ENCODE measurements at regions not wholly inside any gene's neighbourhood (a gene's known extent, or its start where the extent isn't known, plus 50 kb on each side); places are given as distances from the start of the nearest gene placed in this dataset.

GRCh38 chr4:72857216-72857615 lies 212.3 kb downstream of the COX18 start:
- TF ChIP-seq REST (IDR thresholded peaks at IDR 0.05) (no peak), SP1 (IDR thresholded peaks at IDR 0.05) (no peak), RAD21 (IDR thresholded peaks at IDR 0.05) (no peak), GABPA (IDR thresholded peaks at IDR 0.05 in 1 of 2, conservative IDR thresholded peaks at IDR 0.05 in 1 of 2) (no peak), ATF3 (IDR thresholded peaks at IDR 0.05) (no peak)
- H3K27me3 ChIP-seq (ENCODE audit: control insufficient read depth in 4 of 4, insufficient read depth in 4 of 4, low read length in 3 of 4): no peaks in the 10 kb centered on the region
- H3K27ac ChIP-seq (ENCODE audit: low read depth in 1 of 2, low read length in 2 of 2): no peak overlapping the region
- DNase-seq (ENCODE audit: low spot score): no peak
- H3K36me3 ChIP-seq (ENCODE audit: control insufficient read depth in 4 of 4, insufficient read depth in 3 of 4, low read depth in 1 of 4, low read length in 3 of 4): no peaks in the 10 kb centered on the region
- H3K4me3 ChIP-seq (ENCODE audit: low read depth in 1 of 3, low read length in 3 of 3): no peak overlapping the region
- no peaks in the 10 kb centered on the region for H3K9me3 ChIP-seq (ENCODE audit: control insufficient read depth in 4 of 4, low read length in 3 of 4)
- H3K9ac ChIP-seq (ENCODE audit: low read depth in 1 of 2, low read length in 2 of 2): no peak overlapping the region
- 39% methylated on average over 1 of the region's 1 CpG for WGBS
- H3K4me1 ChIP-seq (ENCODE audit: control insufficient read depth in 4 of 4, insufficient read depth in 4 of 4, low read length in 3 of 4): no peaks in the 10 kb centered on the region

- TF ChIP-seq TAF1 (conservative IDR thresholded peaks at IDR 0.05) (no peak), FOXA1 (IDR thresholded peaks at IDR 0.05) (no peak), RAD21 (IDR thresholded peaks at IDR 0.05) (no peak), JUND (IDR thresholded peaks at IDR 0.05) (no peak), NR2F2 (IDR thresholded peaks at IDR 0.05) (no peak), SP1 (IDR thresholded peaks at IDR 0.05) (no peak), CTCF (IDR thresholded peaks at IDR 0.05; ENCODE audit: low read depth, low read length, missing input control) (no peak)
- WGBS: 55% methylated on average over 12 of the region's 12 CpGs
- H3K4me1 ChIP-seq (ENCODE audit: control insufficient read depth in 4 of 4, insufficient read depth in 4 of 4, low read length in 3 of 4): no peaks in the 10 kb centered on the region
- no peaks in the 10 kb centered on the region for H3K9me3 ChIP-seq (ENCODE audit: control insufficient read depth in 4 of 4, low read length in 3 of 4)
- no peaks in the 10 kb centered on the region for H3K36me3 ChIP-seq (ENCODE audit: control insufficient read depth in 4 of 4, insufficient read depth in 3 of 4, low read depth in 1 of 4, low read length in 3 of 4)
- no peak for DNase-seq (ENCODE audit: low spot score)
- no peak overlapping the region for H3K9ac ChIP-seq (ENCODE audit: low read depth in 1 of 2, low read length in 2 of 2)
- no peaks in the 10 kb centered on the region for H3K27me3 ChIP-seq (ENCODE audit: control insufficient read depth in 4 of 4, insufficient read depth in 4 of 4, low read length in 3 of 4)
- no peak overlapping the region for H3K4me3 ChIP-seq (ENCODE audit: low read depth in 1 of 3, low read length in 3 of 3)
- H3K27ac ChIP-seq (ENCODE audit: low read depth in 1 of 2, low read length in 2 of 2): no peak overlapping the region
Measured at GRCh38 chr4:72846280-72847111, 223.0 kb downstream of the COX18 start.

GRCh38 chr4:72843466-72843865 lies 226.1 kb downstream of the COX18 start:
- no peak overlapping the region for H3K4me3 ChIP-seq (ENCODE audit: low read depth in 1 of 3, low read length in 3 of 3)
- no peak for DNase-seq (ENCODE audit: low spot score)
- TF ChIP-seq FOXA2 (IDR thresholded peaks at IDR 0.05) (no peak), CTCF (IDR thresholded peaks at IDR 0.05; ENCODE audit: low read depth, low read length, missing input control) (no peak), HNF4A (conservative IDR thresholded peaks at IDR 0.05) (no peak), YY1 (IDR thresholded peaks at IDR 0.05) (no peak), GABPA (IDR thresholded peaks at IDR 0.05 in 1 of 2, conservative IDR thresholded peaks at IDR 0.05 in 1 of 2) (no peak), SP1 (IDR thresholded peaks at IDR 0.05) (no peak), RXRA (IDR thresholded peaks at IDR 0.05) (no peak), REST (IDR thresholded peaks at IDR 0.05) (no peak), MAX (IDR thresholded peaks at IDR 0.05) (no peak)

More at GRCh38 chr4:72843466-72843865, 226.1 kb downstream of the COX18 start:
- no peak overlapping the region for H3K27ac ChIP-seq (ENCODE audit: low read depth in 1 of 2, low read length in 2 of 2)
- H3K36me3 ChIP-seq (ENCODE audit: control insufficient read depth in 4 of 4, insufficient read depth in 3 of 4, low read depth in 1 of 4, low read length in 3 of 4): no peaks in the 10 kb centered on the region
- no peaks in the 10 kb centered on the region for H3K27me3 ChIP-seq (ENCODE audit: control insufficient read depth in 4 of 4, insufficient read depth in 4 of 4, low read length in 3 of 4)
- no peak overlapping the region for H3K9ac ChIP-seq (ENCODE audit: low read depth in 1 of 2, low read length in 2 of 2)
- H3K4me1 ChIP-seq (ENCODE audit: control insufficient read depth in 4 of 4, insufficient read depth in 4 of 4, low read length in 3 of 4): no peaks in the 10 kb centered on the region
- H3K9me3 ChIP-seq (ENCODE audit: control insufficient read depth in 4 of 4, low read length in 3 of 4): no peaks in the 10 kb centered on the region
